Ishikawa (cell line): ENCODE measurements at regions not wholly inside any gene's neighbourhood (a gene's known extent, or its start where the extent isn't known, plus 50 kb on each side); places are given as distances from the start of the nearest gene placed in this dataset.

ENCODE experiments used
- CEBPB ChIP-seq: IDR thresholded peaks from 2 replicates; pipeline ENCODE4 v1.6.1; 2012
- CREB1 ChIP-seq: IDR thresholded peaks from 2 replicates; pipeline ENCODE4 v1.6.1; 2012; ENCODE audit warnings: low read depth
- EGR1 ChIP-seq: IDR thresholded peaks from 2 replicates; pipeline ENCODE4 v1.6.1; 2012
- EP300 ChIP-seq: IDR thresholded peaks from 2 replicates; pipeline ENCODE4 v1.6.1; 2012; ENCODE audit warnings: borderline replicate concordance
- FOXM1 ChIP-seq: IDR thresholded peaks from 2 replicates; pipeline ENCODE4 v1.6.1; 2012; ENCODE audit warnings: low read depth, borderline replicate concordance
- NFIC ChIP-seq: IDR thresholded peaks from 2 replicates; pipeline ENCODE4 v1.6.1; 2012
- RAD21 ChIP-seq: IDR thresholded peaks from 2 replicates; pipeline ENCODE4 v1.6.1; 2012; ENCODE audit warnings: low read depth
- TAF1 ChIP-seq: IDR thresholded peaks from 2 replicates; pipeline ENCODE4 v1.6.1; 2012; ENCODE audit warnings: low read depth, mild to moderate bottlenecking
- TCF12 ChIP-seq: IDR thresholded peaks from 2 replicates; pipeline ENCODE4 v1.6.1; 2012; ENCODE audit warnings: low read depth
- TEAD4 ChIP-seq: IDR thresholded peaks from 2 replicates; pipeline ENCODE4 v1.6.1; 2012
- YY1 ChIP-seq: IDR thresholded peaks from 2 replicates; pipeline ENCODE4 v1.6.1; 2012; ENCODE audit warnings: low read depth
- ZBTB7A ChIP-seq: IDR thresholded peaks from 2 replicates; pipeline ENCODE4 v1.6.1; 2012; ENCODE audit warnings: low read depth
- TF ChIP-seq, protein P1 (sequence below): IDR thresholded peaks from 2 replicates; pipeline ENCODE4 v1.6.1; 2012; ENCODE audit warnings: low read depth, mild to moderate bottlenecking
- TF ChIP-seq, protein P2 (sequence below): IDR thresholded peaks from 2 replicates; pipeline ENCODE4 v1.6.1; 2012
- TF ChIP-seq, protein P3 (sequence below): IDR thresholded peaks from 2 replicates; pipeline ENCODE4 v1.6.1; 2012

DNA sequence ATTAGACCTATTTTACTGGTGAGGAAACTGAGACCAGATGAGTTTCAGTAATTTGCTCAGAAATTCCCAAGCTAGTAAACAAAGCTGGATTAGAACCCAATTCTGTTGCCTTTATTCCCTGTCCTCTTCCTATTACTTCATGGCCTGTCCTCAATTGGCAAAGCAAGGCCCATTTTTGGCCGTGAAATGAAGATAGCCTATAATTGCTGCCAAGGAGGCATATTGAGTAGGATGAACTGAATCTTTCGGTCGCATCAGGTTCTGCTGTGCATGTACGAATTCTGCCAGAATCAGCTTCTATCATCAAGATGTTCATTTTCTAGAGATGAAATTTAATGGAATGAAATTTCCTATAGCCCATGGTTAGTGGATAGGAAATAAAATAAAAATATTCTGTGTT lies 1485.2 kb upstream of the PIK3C3 start:
- no peak for TF ChIP-seq EP300
- no peak for TF ChIP-seq CEBPB
- no peak for TF ChIP-seq EGR1
- TF ChIP-seq NFIC = no peak
- no peak for TF ChIP-seq TAF1
- TF ChIP-seq CREB1 = no peak
- TF ChIP-seq FOXM1 = no peak

DNA sequence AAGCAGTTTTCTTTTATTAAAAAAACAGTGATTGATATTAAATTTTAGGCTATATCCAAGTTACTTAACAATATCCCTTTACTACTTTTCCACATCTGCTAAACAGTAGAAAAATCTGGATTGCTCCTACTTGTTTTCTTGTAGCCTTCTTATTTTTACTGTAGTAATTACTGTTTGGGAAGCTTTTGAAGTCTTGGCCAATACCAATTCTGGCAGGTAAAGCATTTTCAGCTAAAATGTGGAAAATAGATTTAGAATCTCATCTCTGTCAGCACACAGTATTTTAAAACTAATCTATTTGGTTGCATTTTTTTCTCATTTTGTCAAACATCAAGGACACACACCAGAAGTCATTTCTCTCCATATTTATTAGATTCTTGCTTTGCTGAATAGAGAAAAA lies 1485.7 kb upstream of the PIK3C3 start:
- TF ChIP-seq ZBTB7A (no peak), TCF12 (no peak), CEBPB (no peak), CREB1 (no peak), FOXM1 (no peak), TAF1 (no peak), RAD21 (no peak), EGR1 (no peak), EP300 (no peak), TEAD4 (no peak), NFIC (no peak), YY1 (no peak)
- TF ChIP-seq, protein P1, sequence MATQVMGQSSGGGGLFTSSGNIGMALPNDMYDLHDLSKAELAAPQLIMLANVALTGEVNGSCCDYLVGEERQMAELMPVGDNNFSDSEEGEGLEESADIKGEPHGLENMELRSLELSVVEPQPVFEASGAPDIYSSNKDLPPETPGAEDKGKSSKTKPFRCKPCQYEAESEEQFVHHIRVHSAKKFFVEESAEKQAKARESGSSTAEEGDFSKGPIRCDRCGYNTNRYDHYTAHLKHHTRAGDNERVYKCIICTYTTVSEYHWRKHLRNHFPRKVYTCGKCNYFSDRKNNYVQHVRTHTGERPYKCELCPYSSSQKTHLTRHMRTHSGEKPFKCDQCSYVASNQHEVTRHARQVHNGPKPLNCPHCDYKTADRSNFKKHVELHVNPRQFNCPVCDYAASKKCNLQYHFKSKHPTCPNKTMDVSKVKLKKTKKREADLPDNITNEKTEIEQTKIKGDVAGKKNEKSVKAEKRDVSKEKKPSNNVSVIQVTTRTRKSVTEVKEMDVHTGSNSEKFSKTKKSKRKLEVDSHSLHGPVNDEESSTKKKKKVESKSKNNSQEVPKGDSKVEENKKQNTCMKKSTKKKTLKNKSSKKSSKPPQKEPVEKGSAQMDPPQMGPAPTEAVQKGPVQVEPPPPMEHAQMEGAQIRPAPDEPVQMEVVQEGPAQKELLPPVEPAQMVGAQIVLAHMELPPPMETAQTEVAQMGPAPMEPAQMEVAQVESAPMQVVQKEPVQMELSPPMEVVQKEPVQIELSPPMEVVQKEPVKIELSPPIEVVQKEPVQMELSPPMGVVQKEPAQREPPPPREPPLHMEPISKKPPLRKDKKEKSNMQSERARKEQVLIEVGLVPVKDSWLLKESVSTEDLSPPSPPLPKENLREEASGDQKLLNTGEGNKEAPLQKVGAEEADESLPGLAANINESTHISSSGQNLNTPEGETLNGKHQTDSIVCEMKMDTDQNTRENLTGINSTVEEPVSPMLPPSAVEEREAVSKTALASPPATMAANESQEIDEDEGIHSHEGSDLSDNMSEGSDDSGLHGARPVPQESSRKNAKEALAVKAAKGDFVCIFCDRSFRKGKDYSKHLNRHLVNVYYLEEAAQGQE = no peak
- TF ChIP-seq, protein P2, sequence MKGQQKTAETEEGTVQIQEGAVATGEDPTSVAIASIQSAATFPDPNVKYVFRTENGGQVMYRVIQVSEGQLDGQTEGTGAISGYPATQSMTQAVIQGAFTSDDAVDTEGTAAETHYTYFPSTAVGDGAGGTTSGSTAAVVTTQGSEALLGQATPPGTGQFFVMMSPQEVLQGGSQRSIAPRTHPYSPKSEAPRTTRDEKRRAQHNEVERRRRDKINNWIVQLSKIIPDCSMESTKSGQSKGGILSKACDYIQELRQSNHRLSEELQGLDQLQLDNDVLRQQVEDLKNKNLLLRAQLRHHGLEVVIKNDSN = no peak
- TF ChIP-seq, protein P3, sequence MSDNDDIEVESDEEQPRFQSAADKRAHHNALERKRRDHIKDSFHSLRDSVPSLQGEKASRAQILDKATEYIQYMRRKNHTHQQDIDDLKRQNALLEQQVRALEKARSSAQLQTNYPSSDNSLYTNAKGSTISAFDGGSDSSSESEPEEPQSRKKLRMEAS = no peak

DNA sequence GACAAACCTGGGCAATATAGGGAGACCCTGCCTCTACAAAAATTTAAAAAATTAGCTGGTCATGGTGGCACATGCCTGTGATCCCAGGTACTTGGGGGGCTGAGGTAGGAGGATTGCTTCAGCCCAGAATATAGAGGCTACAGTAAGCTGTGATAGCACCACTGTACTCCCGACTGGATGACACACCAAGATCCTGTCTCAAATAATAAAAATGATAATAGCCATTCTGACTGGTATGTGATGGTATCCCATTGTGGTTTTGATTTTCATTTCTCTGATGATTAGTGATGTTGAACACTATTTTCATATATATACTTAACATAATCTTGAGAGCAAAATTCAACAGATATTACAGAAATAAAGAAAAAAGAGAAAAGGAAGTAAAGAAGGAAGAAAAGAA lies 1491.0 kb upstream of the PIK3C3 start:
- TF ChIP-seq TAF1 (no peak), TEAD4 (no peak), EGR1 (no peak), ZBTB7A (no peak), CEBPB (no peak), CREB1 (no peak), YY1 (no peak), EP300 (no peak), TCF12 (no peak)

DNA sequence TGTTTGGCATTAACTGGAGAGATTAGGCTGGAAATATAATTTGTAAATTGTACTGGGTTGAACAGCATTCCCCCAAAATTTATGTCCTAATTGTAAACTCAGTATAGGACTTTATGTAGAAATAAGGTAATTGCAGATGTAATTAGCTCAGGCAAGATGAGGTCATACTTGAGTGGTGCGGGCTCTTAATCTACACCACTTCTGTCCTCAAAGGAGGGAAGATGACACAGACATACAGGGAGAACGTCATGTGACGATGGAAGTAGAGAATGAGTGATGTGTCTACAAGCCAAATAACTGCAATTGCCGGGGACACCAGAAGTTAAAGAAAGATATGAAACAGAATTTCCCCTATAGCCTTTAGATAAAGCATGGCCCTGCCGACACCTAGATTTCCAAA lies 1501.1 kb upstream of the PIK3C3 start:
- no peak for TF ChIP-seq EGR1
- TF ChIP-seq, protein P2 = no peak
- TF ChIP-seq NFIC = no peak
- TF ChIP-seq RAD21 = no peak
- no peak for TF ChIP-seq TEAD4
- TF ChIP-seq, protein P3 = no peak
- no peak for TF ChIP-seq TCF12
- TF ChIP-seq ZBTB7A = no peak
- TF ChIP-seq, protein P1 = no peak
- no peak for TF ChIP-seq FOXM1
- no peak for TF ChIP-seq EP300
- no peak for TF ChIP-seq YY1
- TF ChIP-seq CREB1 = no peak

DNA sequence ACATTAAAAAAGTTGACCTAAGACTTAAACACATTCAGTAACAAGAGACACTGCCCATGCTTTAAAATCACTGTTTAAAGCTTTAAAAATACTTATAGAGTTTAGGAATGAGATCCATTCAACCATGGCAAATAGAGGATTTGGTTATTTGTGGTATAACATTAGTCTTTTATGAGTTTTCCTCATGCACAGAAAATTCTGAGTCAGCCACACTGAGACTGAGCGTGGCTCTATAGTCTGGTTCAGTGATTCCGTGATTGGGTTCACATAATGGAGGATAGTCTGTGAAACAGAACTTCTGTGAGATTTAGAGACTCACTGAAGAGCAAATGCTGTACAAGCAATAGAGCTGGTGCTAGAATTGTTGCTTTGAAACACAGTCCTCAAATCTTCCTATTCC lies 1502.4 kb upstream of the PIK3C3 start:
- TF ChIP-seq, protein P3 = no peak
- TF ChIP-seq FOXM1 (no peak), CEBPB (no peak), CREB1 (no peak), RAD21 (no peak), EGR1 (no peak), EP300 (no peak), NFIC (no peak), TCF12 (no peak), TEAD4 (no peak), TAF1 (no peak), YY1 (no peak)
- TF ChIP-seq, protein P1 = no peak
- TF ChIP-seq, protein P2 = no peak
